CD14-positive monocyte (primary cell): ENCODE measurements at regions not wholly inside any gene's neighbourhood (a gene's known extent, or its start where the extent isn't known, plus 50 kb on each side); places are given as distances from the start of the nearest gene placed in this dataset.

Experiments used
- DNase-seq, 3 donors: peaks; one replicate each; pipeline ENCODE4 v3.0.0-alpha.2; 2011 to 2022
- H2AFZ ChIP-seq: 2 replicates; pipeline ENCODE4 v1.6.0; 2012; ENCODE audit warnings: mild to moderate bottlenecking, low read depth, low read length, inconsistent platforms; ENCODE audit not compliant: insufficient read depth, poor library complexity, severe bottlenecking
- H3K27ac ChIP-seq, 2 donors: 1 replicate in 1 of 2; 2 replicates in 1 of 2; pipeline ENCODE4 v1.5.1; 2012 to 2013; ENCODE audit warnings: low read length in 2 of 2, control low read depth in 1 of 2, inconsistent platforms in 1 of 2, low read depth in 1 of 2, mild to moderate bottlenecking in 1 of 2
- H3K27me3 ChIP-seq, 2 donors: one replicate each; pipeline versions ENCODE4 v1.6.0 to v1.6.1; 2011 to 2013; ENCODE audit warnings: low read length in 2 of 2; ENCODE audit not compliant: control insufficient read depth in 2 of 2, insufficient read depth in 2 of 2
- H3K36me3 ChIP-seq, 2 donors: replicated peaks in 1 of 2; 1 replicate in 1 of 2; 2 replicates in 1 of 2; pipeline versions ENCODE4 v1.5.1 to v1.6.1; 2012 to 2013; ENCODE audit warnings: low read length in 2 of 2, control low read depth in 1 of 2, inconsistent platforms in 1 of 2, mild to moderate bottlenecking in 1 of 2; ENCODE audit not compliant: insufficient read depth in 2 of 2, control insufficient read depth in 1 of 2
- H3K4me1 ChIP-seq, 2 donors: 1 replicate in 1 of 2; 2 replicates in 1 of 2; pipeline versions ENCODE4 v1.5.1 to v1.6.1; 2012 to 2013; ENCODE audit warnings: low read length in 2 of 2, control low read depth in 1 of 2, inconsistent platforms in 1 of 2, mild to moderate bottlenecking in 1 of 2, moderate library complexity in 1 of 2; ENCODE audit not compliant: insufficient read depth in 2 of 2, control insufficient read depth in 1 of 2
- H3K4me2 ChIP-seq: replicated peaks from 2 replicates; pipeline ENCODE3; 2012; ENCODE audit warnings: low read length, moderate library complexity, mild to moderate bottlenecking; ENCODE audit not compliant: poor library complexity, severe bottlenecking; ENCODE audit errors: extremely low read depth
- H3K4me3 ChIP-seq, 3 experiments: fragments of 200-600 bp in 1 of 3; sonication (generic) in 1 of 3; replicated peaks in 1 of 3; 1 replicate in 2 of 3; 2 replicates in 1 of 3; pipeline ENCODE4 v1.5.1; 2011 to 2013; ENCODE audit warnings: low read length in 3 of 3, mild to moderate bottlenecking in 3 of 3, control low read depth in 2 of 3, low read depth in 2 of 3, inconsistent platforms in 1 of 3, moderate library complexity in 1 of 3
- H3K79me2 ChIP-seq: 2 replicates; pipeline ENCODE4 v1.6.0; 2012; ENCODE audit warnings: mild to moderate bottlenecking, control low read depth, inconsistent platforms, low read length, moderate library complexity; ENCODE audit not compliant: insufficient read depth
- H3K9ac ChIP-seq: 2 replicates; pipeline ENCODE4 v1.6.0; 2017; ENCODE audit warnings: low read length, mild to moderate bottlenecking; ENCODE audit not compliant: insufficient read depth, poor library complexity, severe bottlenecking
- H3K9me3 ChIP-seq, 2 donors: replicated peaks in 1 of 2; 1 replicate in 1 of 2; 2 replicates in 1 of 2; pipeline versions ENCODE4 v1.5.1 to v1.6.1; 2012 to 2013; ENCODE audit warnings: low read length in 2 of 2, control low read depth in 1 of 2; ENCODE audit not compliant: control insufficient read depth in 1 of 2, insufficient read depth in 1 of 2
- H4K20me1 ChIP-seq: 2 replicates; pipeline ENCODE4 v1.6.0; 2012; ENCODE audit warnings: mild to moderate bottlenecking, low read length, control low read depth, moderate library complexity; ENCODE audit not compliant: insufficient read depth
- H3K27ac Mint-ChIP-seq, 7 donors: one replicate each; pipeline ENCODE4 v1.8.0; 2020; ENCODE audit warnings: mild to moderate bottlenecking in 7 of 7, mixed read lengths in 7 of 7, moderate library complexity in 6 of 7, inconsistent platforms in 2 of 7
- H3K27me3 Mint-ChIP-seq, 3 donors: one replicate each; pipeline ENCODE4 v1.8.0; 2021 to 2022; ENCODE audit warnings: low read depth in 3 of 3, mild to moderate bottlenecking in 3 of 3, mixed read lengths in 3 of 3, moderate library complexity in 3 of 3, inconsistent platforms in 1 of 3
- H3K36me3 Mint-ChIP-seq, 2 donors: one replicate each; pipeline ENCODE4 v1.8.0; 2020; ENCODE audit warnings: mixed read lengths in 2 of 2, inconsistent platforms in 1 of 2, mild to moderate bottlenecking in 1 of 2
- H3K4me1 Mint-ChIP-seq: one replicate; pipeline ENCODE4 v1.8.0; 2020; ENCODE audit warnings: mild to moderate bottlenecking, mixed read lengths
- H3K4me3 Mint-ChIP-seq, 2 donors: one replicate each; pipeline ENCODE4 v1.8.0; 2020; ENCODE audit warnings: mild to moderate bottlenecking in 2 of 2, mixed read lengths in 2 of 2, moderate library complexity in 1 of 2
- H3K9me3 Mint-ChIP-seq, 7 donors: one replicate each; pipeline ENCODE4 v1.8.0; 2020 to 2022; ENCODE audit warnings: mixed read lengths in 7 of 7, mild to moderate bottlenecking in 6 of 7, moderate library complexity in 6 of 7, inconsistent platforms in 2 of 7
- WGBS: methylation state at CpG from one replicate; pipeline ENCODE4 v1.1.5; 2013; ENCODE audit warnings: missing lambda C conversion rate; ENCODE audit not compliant: insufficient coverage; 5-methylcytosine and 5-hydroxymethylcytosine counted together
- intact Hi-C, 2 donors: fragments of 100-400 bp; cut with micrococcal nuclease; formaldehyde crosslinking; loops; one replicate each; pipeline versions ENCODE4 v1.15.0 to v1.15.1; 2023
- TF ChIP-seq, protein P1 (sequence below): fragments of 200-600 bp; IDR thresholded peaks from one replicate; pipeline ENCODE4 v1.8.0; 2022; ENCODE audit warnings: antibody characterized with exemption, mild to moderate bottlenecking

DNA sequence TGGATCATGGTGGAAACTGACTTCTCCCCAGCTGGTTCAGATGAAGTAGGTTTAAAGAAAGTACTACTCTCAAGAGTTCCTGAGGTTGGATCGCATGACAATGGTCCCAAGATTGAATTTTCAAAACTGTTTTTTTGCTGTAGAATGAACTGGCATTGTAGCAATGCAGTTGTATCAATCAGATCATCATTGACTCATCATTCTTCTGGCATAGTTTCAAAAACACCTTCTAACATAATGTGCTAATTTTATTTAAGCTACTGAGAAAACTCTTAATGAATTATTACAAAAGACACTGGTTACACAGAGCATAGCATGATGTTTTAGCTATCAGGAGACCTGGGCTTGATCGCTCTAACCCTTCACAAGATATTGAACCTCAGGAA lies 384.5 kb upstream of the DCN start:
- H3K4me1 ChIP-seq: no peaks in the 10 kb centered on the region
- H3K9ac ChIP-seq: no peak overlapping the region
- Mint-ChIP-seq H3K36me3 (no peaks in the 10 kb centered on the region), H3K9me3 (peaks cover 0 to 3% (median 0%) of the 10 kb centered on the region in 7 donors), H3K4me3 (no peak overlapping the region), H3K27ac (no peak overlapping the region), H3K27me3 (peaks cover 0 to 7% (median 2%) of the 10 kb centered on the region in 3 donors), H3K4me1 (peaks cover 3% of the 10 kb centered on the region)
- H3K36me3 ChIP-seq: no peaks in the 10 kb centered on the region
- H3K27ac ChIP-seq: no peak overlapping the region
- no peaks in the 10 kb centered on the region for H3K9me3 ChIP-seq
- DNase-seq: no peak
- no CpG with 5 or more reads among the region's 2 CpGs for whole genome bisulfite sequencing
- no peak overlapping the region for H3K4me3 ChIP-seq
- H3K4me2 ChIP-seq: no peak overlapping the region
- H3K79me2 ChIP-seq: no peaks in the 10 kb centered on the region
- intact Hi-C loops: no loop called here
- H2AFZ ChIP-seq: no peak overlapping the region
- TF ChIP-seq, protein P1, sequence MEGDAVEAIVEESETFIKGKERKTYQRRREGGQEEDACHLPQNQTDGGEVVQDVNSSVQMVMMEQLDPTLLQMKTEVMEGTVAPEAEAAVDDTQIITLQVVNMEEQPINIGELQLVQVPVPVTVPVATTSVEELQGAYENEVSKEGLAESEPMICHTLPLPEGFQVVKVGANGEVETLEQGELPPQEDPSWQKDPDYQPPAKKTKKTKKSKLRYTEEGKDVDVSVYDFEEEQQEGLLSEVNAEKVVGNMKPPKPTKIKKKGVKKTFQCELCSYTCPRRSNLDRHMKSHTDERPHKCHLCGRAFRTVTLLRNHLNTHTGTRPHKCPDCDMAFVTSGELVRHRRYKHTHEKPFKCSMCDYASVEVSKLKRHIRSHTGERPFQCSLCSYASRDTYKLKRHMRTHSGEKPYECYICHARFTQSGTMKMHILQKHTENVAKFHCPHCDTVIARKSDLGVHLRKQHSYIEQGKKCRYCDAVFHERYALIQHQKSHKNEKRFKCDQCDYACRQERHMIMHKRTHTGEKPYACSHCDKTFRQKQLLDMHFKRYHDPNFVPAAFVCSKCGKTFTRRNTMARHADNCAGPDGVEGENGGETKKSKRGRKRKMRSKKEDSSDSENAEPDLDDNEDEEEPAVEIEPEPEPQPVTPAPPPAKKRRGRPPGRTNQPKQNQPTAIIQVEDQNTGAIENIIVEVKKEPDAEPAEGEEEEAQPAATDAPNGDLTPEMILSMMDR: no peak
- H3K27me3 ChIP-seq: no peaks in the 10 kb centered on the region
- H4K20me1 ChIP-seq: no peaks in the 10 kb centered on the region

- H3K4me2 ChIP-seq: no peak overlapping the region
- no peaks in the 10 kb centered on the region for H3K36me3 ChIP-seq
- H3K27me3 Mint-ChIP-seq: peaks cover 0 to 7% (median 2%) of the 10 kb centered on the region in 3 donors
- intact Hi-C loops: no loop called here
- H4K20me1 ChIP-seq: no peaks in the 10 kb centered on the region
- WGBS: 93% methylated on average over 2 of the region's 6 CpGs
- H3K4me1 Mint-ChIP-seq: peaks cover 3% of the 10 kb centered on the region
- DNase-seq: no peak
- TF ChIP-seq, protein P1: no peak
- H2AFZ ChIP-seq: no peak overlapping the region
- H3K9ac ChIP-seq: no peak overlapping the region
- no peak overlapping the region for H3K4me3 Mint-ChIP-seq
- no peaks in the 10 kb centered on the region for H3K36me3 Mint-ChIP-seq
- no peak overlapping the region for H3K4me3 ChIP-seq
- no peak overlapping the region for H3K27ac Mint-ChIP-seq
- H3K4me1 ChIP-seq: no peaks in the 10 kb centered on the region
- no peak overlapping the region for H3K27ac ChIP-seq
- H3K9me3 ChIP-seq: no peaks in the 10 kb centered on the region
- H3K79me2 ChIP-seq: no peaks in the 10 kb centered on the region
- H3K27me3 ChIP-seq: no peaks in the 10 kb centered on the region
- peaks cover 0 to 4% (median 0%) of the 10 kb centered on the region in 7 donors for H3K9me3 Mint-ChIP-seq
Measured at GRCh38 chr12:91566328-91567099, 383.9 kb upstream of the DCN start.
